GM21367 (cell line): ENCODE measurements at regions not wholly inside any gene's neighbourhood (a gene's known extent, or its start where the extent isn't known, plus 50 kb on each side); places are given as distances from the start of the nearest gene placed in this dataset.
"Not testable (repeated sequence)": the region's sequence is repeated elsewhere in the genome, so short reads cannot be mapped to it uniquely, and the experiment has no call there.

Experiments
- ATAC-seq: cut with Tn5 transposase; IDR thresholded peaks from one replicate; pipeline ENCODE4 v1.9.1; 2021; ENCODE audit not compliant: unreplicated experiment

GRCh38 chr1:178606839-178607238 is 93.9 kb downstream of the TEX35 start:
- ATAC-seq = no peak

GRCh38 chr1:178607718-178608408 is 95.0 kb downstream of the TEX35 start:
- ATAC-seq = peak; percentile 50

- ATAC-seq = no peak
Observed at GRCh38 chr1:178609015-178609414, 96.1 kb downstream of the TEX35 start.

- not testable (repeated sequence) for ATAC-seq
Observed at GRCh38 chr1:178610690-178611410, 97.9 kb downstream of the TEX35 start.

GRCh38 chr1:178612261-178612660 is 99.4 kb downstream of the TEX35 start:
- ATAC-seq = no peak

GRCh38 chr1:178613271-178613945 is 100.5 kb downstream of the TEX35 start:
- no peak for ATAC-seq

GRCh38 chr1:178614286-178614685 is 101.4 kb downstream of the TEX35 start:
- ATAC-seq = no peak

- no peak for ATAC-seq
Observed at GRCh38 chr1:178619042-178619927, 105.8 kb upstream of the RALGPS2 start.

- no peak for ATAC-seq
Observed at GRCh38 chr1:178620584-178621475, 104.2 kb upstream of the RALGPS2 start.

GRCh38 chr1:178621822-178622221 is 103.2 kb upstream of the RALGPS2 start:
- no peak for ATAC-seq

- ATAC-seq = no peak
Observed at GRCh38 chr1:178625695-178626094, 99.3 kb upstream of the RALGPS2 start.

- no peak for ATAC-seq
Observed at GRCh38 chr1:178627037-178627436, 98.0 kb upstream of the RALGPS2 start.

- ATAC-seq = no peak
Observed at GRCh38 chr1:178628637-178629251, 96.3 kb upstream of the RALGPS2 start.

- no peak for ATAC-seq
Observed at GRCh38 chr1:178629252-178630154, 95.5 kb upstream of the RALGPS2 start.

- ATAC-seq = no peak
Observed at GRCh38 chr1:178630417-178630816, 94.6 kb upstream of the RALGPS2 start.

GRCh38 chr1:178632653-178633052 is 92.4 kb upstream of the RALGPS2 start:
- ATAC-seq = no peak

- no peak for ATAC-seq
Observed at GRCh38 chr1:178633056-178633455, 92.0 kb upstream of the RALGPS2 start.

- ATAC-seq = no peak
Observed at GRCh38 chr1:178634445-178634844, 90.6 kb upstream of the RALGPS2 start.

- ATAC-seq = no peak
Observed at GRCh38 chr1:178637841-178638240, 87.2 kb upstream of the RALGPS2 start.
